OCI-LY1 (cell line): ENCODE measurements at regions not wholly inside any gene's neighbourhood (a gene's known extent, or its start where the extent isn't known, plus 50 kb on each side); places are given as distances from the start of the nearest gene placed in this dataset.

Experiments
- EZH2 ChIP-seq: fragments of 200-600 bp; sonication (generic), shearing (Covaris generic); IDR thresholded peaks from 2 replicates; pipeline ENCODE4 v1.8.0; 2017; ENCODE audit warnings: borderline replicate concordance, mixed run types, mild to moderate bottlenecking, antibody characterized with exemption, low read length, moderate library complexity, mixed read lengths
- TF ChIP-seq, protein P1 (sequence below): fragments of 200-600 bp; sonication (generic), shearing (Covaris generic); IDR thresholded peaks from 2 replicates; pipeline ENCODE4 v1.5.1; 2017; ENCODE audit warnings: mild to moderate bottlenecking, antibody characterized with exemption, low read length, moderate library complexity, mixed read lengths

DNA sequence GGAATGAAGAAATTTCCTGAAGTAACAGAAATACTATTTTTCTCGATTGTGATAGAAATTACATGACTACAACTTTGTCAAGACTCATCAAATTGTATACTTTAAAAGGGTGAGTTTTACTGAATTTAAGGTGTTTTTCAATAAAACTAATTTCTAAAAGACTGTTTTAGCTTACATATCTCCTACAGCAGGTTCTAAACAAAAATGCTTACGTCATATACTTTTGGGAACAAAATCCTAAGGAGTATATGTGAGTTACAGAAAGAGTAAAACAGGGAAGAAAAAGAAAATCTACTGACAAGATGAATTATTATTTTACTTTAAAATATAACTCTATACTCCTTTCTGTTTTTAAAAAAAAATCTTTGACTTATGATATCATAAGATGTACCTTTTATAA is 660.3 kb upstream of the PKDCC start:
- TF ChIP-seq, protein P1, sequence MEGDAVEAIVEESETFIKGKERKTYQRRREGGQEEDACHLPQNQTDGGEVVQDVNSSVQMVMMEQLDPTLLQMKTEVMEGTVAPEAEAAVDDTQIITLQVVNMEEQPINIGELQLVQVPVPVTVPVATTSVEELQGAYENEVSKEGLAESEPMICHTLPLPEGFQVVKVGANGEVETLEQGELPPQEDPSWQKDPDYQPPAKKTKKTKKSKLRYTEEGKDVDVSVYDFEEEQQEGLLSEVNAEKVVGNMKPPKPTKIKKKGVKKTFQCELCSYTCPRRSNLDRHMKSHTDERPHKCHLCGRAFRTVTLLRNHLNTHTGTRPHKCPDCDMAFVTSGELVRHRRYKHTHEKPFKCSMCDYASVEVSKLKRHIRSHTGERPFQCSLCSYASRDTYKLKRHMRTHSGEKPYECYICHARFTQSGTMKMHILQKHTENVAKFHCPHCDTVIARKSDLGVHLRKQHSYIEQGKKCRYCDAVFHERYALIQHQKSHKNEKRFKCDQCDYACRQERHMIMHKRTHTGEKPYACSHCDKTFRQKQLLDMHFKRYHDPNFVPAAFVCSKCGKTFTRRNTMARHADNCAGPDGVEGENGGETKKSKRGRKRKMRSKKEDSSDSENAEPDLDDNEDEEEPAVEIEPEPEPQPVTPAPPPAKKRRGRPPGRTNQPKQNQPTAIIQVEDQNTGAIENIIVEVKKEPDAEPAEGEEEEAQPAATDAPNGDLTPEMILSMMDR, result no peak
- no peak for TF ChIP-seq EZH2
